ENCODE measurements at regions not wholly inside any gene's neighbourhood (a gene's known extent, or its start where the extent isn't known, plus 50 kb on each side); places are given as distances from the start of the nearest gene placed in this dataset.

- H3K79me2 ChIP-seq (ENCODE audit: insufficient read depth, low read length), result no peaks in the 10 kb centered on the region
- Mint-ChIP-seq H3K4me1 (no peaks in the 10 kb centered on the region), H3K36me3 (no peaks in the 10 kb centered on the region), H3K27ac (no peak overlapping the region), H3K27me3 (ENCODE audit: low read depth in 3 of 3) (peaks cover 0 to 1% (median 0%) of the 10 kb centered on the region in 3 donors), H3K9me3 (peaks cover 0 to 3% (median 0%) of the 10 kb centered on the region in 7 donors), H3K4me3 (no peak overlapping the region)
- H3K4me1 ChIP-seq (ENCODE audit: control insufficient read depth in 1 of 2, insufficient read depth in 2 of 2, low read length in 2 of 2), result no peaks in the 10 kb centered on the region
- no peak overlapping the region for H3K9ac ChIP-seq (ENCODE audit: insufficient read depth, low read length, poor library complexity, severe bottlenecking)
- intact Hi-C loops (cut with micrococcal nuclease), result no loop called here
- no peaks in the 10 kb centered on the region for H3K27me3 ChIP-seq (ENCODE audit: control insufficient read depth in 2 of 2, insufficient read depth in 2 of 2, low read length in 2 of 2)
- no peak overlapping the region for H3K4me3 ChIP-seq (replicated peaks in 1 of 3; ENCODE audit: low read depth in 2 of 3, low read length in 3 of 3)
- no peak for DNase-seq
- H3K9me3 ChIP-seq (replicated peaks in 1 of 2; ENCODE audit: control insufficient read depth in 1 of 2, insufficient read depth in 1 of 2, low read length in 2 of 2), result no peaks in the 10 kb centered on the region
- no peak overlapping the region for H3K27ac ChIP-seq (ENCODE audit: low read depth in 1 of 2, low read length in 2 of 2)
- no peak for TF ChIP-seq CTCF (IDR thresholded peaks at IDR 0.05)
- H2AFZ ChIP-seq (ENCODE audit: insufficient read depth, low read depth, low read length, poor library complexity, severe bottlenecking), result no peak overlapping the region
- no peaks in the 10 kb centered on the region for H4K20me1 ChIP-seq (ENCODE audit: insufficient read depth, low read length)
- WGBS (ENCODE audit: insufficient coverage), result no CpG with 5 or more reads among the region's 2 CpGs
- no peaks in the 10 kb centered on the region for H3K36me3 ChIP-seq (replicated peaks in 1 of 2; ENCODE audit: control insufficient read depth in 1 of 2, insufficient read depth in 2 of 2, low read length in 2 of 2)
- H3K4me2 ChIP-seq (replicated peaks; ENCODE audit: extremely low read depth, low read length, poor library complexity, severe bottlenecking), result no peak overlapping the region
Observed at GRCh38 chr13:47218611-47219010, 321.8 kb upstream of the HTR2A start.

- WGBS (ENCODE audit: insufficient coverage), result no CpG with 5 or more reads among the region's 2 CpGs
- Histone ChIP-seq H3K4me1 (ENCODE audit: control insufficient read depth in 1 of 2, insufficient read depth in 2 of 2, low read length in 2 of 2) (no peaks in the 10 kb centered on the region), H2AFZ (ENCODE audit: insufficient read depth, low read depth, low read length, poor library complexity, severe bottlenecking) (no peak overlapping the region), H3K79me2 (ENCODE audit: insufficient read depth, low read length) (no peaks in the 10 kb centered on the region), H3K36me3 (replicated peaks in 1 of 2; ENCODE audit: control insufficient read depth in 1 of 2, insufficient read depth in 2 of 2, low read length in 2 of 2) (no peaks in the 10 kb centered on the region), H4K20me1 (ENCODE audit: insufficient read depth, low read length) (no peaks in the 10 kb centered on the region), H3K4me2 (replicated peaks; ENCODE audit: extremely low read depth, low read length, poor library complexity, severe bottlenecking) (no peak overlapping the region), H3K27ac (ENCODE audit: low read depth in 1 of 2, low read length in 2 of 2) (no peak overlapping the region), H3K4me3 (replicated peaks in 1 of 3; ENCODE audit: low read depth in 2 of 3, low read length in 3 of 3) (no peak overlapping the region), H3K9me3 (replicated peaks in 1 of 2; ENCODE audit: control insufficient read depth in 1 of 2, insufficient read depth in 1 of 2, low read length in 2 of 2) (no peaks in the 10 kb centered on the region), H3K9ac (ENCODE audit: insufficient read depth, low read length, poor library complexity, severe bottlenecking) (no peak overlapping the region), H3K27me3 (ENCODE audit: control insufficient read depth in 2 of 2, insufficient read depth in 2 of 2, low read length in 2 of 2) (no peaks in the 10 kb centered on the region)
- no peak for TF ChIP-seq CTCF (IDR thresholded peaks at IDR 0.05)
- Mint-ChIP-seq H3K27ac (no peak overlapping the region), H3K4me1 (no peaks in the 10 kb centered on the region), H3K9me3 (peaks cover 0 to 4% (median 0%) of the 10 kb centered on the region in 7 donors), H3K4me3 (no peak overlapping the region), H3K36me3 (no peaks in the 10 kb centered on the region), H3K27me3 (ENCODE audit: low read depth in 3 of 3) (peaks cover 0 to 3% (median 0%) of the 10 kb centered on the region in 3 donors)
- intact Hi-C loops (cut with micrococcal nuclease), result no loop called here
- DNase-seq, result no peak
Observed at GRCh38 chr13:47216176-47216822, 319.4 kb upstream of the HTR2A start.
